GM18508 (cell line): ENCODE measurements at regions not wholly inside any gene's neighbourhood (a gene's known extent, or its start where the extent isn't known, plus 50 kb on each side); places are given as distances from the start of the nearest gene placed in this dataset.
"Not testable (repeated sequence)": the region's sequence is repeated elsewhere in the genome, so short reads cannot be mapped to it uniquely, and the experiment has no call there.

ENCODE experiments used
- ATAC-seq: cut with Tn5 transposase; IDR thresholded peaks from one replicate; pipeline ENCODE4 v1.9.1; 2021; ENCODE audit warnings: moderate number of reproducible peaks; ENCODE audit not compliant: insufficient read depth, unreplicated experiment

DNA sequence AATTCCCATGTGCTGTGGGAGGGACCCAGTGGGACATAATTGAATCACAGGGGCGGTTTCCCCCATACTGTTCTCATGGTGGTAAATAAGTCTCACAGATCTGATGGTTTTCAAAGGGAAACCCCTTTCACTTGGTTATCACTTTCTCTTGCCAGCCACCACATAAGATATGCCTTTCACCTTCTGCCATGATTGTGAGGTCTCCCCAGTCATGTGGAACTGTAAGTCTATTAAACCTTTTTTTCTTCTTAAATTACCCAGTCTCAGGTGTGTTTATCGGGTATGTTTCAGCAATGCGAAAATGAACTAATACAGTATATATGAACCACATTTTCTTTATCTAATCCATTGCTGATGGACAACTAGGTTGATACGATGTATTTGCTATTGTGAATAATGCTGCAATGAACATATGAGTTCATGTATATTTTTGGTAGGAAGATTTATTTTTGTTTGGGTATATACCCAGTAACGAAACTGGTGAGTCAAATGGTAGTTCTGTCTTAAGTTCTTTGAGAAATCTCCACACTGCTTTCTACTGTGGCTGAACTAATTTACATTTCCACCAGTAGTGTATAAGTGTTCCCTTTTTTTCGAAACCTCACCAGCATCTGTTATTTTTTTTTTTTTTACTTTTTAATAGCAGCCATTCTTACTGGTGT lies 70.0 kb upstream of the HGF start:
- peak; percentile 57 for ATAC-seq

DNA sequence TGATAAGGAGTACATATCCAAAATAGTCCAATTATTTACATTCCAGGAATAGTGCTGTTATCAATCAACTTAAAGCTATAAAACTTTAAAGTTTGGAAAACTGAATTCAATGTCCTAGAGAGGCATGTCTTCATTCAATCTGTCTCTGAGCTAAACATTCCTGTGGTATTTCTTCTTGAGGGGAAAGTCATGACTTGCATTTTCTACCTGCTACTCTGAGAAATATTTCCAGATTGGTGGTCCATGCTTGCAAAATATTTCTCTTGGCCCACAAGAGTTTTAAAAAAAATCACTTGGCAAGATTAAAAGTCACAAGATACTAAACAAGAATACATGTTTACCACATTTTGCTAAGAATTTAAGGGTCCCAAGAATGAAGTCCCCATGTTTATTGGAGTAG lies 63.6 kb upstream of the HGF start:
- ATAC-seq, result no peak

DNA sequence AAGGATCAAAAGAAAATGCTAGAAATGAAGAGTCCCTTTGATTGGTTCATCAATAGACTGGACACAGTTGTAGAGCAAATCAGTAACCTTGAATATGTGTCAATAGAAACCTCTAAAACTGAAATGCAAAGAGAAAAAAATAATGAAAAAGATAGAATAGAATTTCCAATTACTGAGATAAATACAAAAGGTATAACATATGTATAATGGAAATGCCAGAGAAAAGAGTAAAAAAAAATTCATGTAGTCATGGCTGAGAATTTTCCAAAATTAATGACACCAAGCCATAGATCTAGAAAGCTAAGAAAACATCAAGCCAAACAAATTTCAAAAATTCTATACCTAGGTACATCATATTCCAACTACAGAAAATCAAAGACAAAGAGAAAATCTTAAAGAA lies 62.0 kb upstream of the HGF start:
- no peak for ATAC-seq

DNA sequence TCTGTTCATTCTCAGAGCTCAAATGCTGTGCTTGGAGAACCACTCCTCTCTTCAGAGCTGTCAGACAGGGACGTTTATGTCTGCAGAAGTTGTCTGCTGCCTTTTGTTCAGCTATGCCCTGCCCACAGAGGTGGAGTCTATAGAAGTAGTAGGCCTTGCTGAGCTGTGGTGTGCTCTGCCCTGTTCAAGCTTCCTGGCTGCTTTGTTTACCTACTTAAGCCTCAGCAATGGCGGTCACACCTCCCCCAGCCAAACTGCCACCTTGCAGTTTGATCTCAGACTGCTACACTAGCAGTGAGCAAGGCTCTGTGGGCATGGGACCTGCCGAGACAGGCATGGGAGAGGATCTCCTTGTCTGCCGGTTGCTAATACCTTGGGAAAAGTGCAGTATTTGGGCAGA lies 59.7 kb upstream of the HGF start:
- not testable (repeated sequence) for ATAC-seq

DNA sequence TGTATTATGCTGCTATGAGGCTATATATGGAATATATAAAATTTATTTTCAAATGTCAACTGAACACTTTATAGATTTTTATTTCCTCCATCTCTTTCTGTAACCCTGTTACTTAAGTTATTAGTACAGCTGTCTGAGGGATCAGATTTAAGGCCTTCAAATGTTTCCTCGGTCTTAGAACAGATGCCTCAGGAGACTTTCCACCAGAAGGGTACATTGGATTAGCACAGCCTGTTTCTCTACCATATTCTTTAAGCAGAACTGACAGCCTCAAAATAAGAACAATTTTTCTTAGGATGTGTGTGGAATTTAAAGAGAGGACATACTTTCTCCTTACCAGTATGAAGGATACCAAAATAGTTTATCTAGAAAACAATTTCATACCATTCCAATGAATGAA lies 53.0 kb upstream of the HGF start:
- ATAC-seq, result no peak

DNA sequence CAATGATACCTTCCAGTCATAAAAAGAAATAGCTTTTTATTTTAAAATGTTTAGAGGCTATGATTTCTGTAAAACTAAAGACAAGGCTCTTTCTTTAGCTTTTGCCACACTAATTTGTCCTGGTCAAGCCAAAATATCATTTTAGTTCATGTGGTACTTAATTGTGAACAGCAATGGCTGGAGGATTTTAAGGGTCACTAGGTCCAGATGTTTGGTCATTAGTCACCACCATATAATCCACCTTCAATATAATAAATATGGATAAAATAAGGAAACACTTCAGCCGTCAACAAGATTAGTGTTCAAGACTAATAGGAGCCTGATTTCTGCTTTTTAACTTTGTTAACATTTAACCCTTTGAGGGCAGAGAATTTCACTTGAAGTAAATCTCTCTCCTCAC lies 50.0 kb upstream of the HGF start:
- no peak for ATAC-seq
